ENCODE measurements at regions not wholly inside any gene's neighbourhood (a gene's known extent, or its start where the extent isn't known, plus 50 kb on each side); places are given as distances from the start of the nearest gene placed in this dataset.

DNA sequence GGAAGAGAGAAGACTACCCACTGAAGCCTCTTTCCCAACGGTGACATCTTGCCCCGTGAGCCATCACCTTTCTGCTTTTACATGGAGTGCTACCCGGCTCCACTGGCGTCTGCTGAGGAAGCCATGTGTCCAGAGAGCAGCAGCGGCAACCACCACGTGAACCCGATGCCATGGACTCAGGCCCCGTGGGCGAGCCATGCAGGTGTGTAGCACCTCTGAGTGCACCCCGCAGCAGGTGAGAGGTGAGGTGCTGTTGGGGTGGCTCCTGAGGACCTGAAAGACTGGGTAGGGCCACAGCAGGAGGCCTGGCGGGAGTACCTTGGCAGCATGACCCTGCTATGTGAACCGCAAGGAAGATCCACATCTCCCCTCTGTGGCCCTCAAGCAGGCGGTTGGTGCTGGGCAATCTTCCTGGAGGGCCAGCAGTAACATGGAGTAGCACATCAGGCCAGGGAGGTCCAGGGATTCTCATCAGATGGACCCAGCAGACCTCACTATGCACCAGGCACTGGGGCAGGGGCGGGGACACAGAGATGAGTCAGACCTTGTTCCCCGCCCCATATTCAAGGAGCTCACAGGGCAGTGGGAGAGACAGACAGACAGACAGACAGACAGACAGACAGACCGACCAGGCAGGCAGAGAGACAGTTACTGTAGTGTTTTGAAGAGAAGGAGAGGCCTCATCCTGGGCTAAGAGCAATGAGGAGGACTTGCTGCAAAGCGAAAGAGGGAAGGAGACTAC, 129.6 kb downstream of the PAPOLA start:
- no peaks in the 10 kb centered on the region for H3K9me3 ChIP-seq
- intact Hi-C loops (cut with DNase I): no loop called here
- TF ChIP-seq CTCF (IDR thresholded peaks at IDR 0.05): no peak
- no peak for TF ChIP-seq POLR2A (IDR thresholded peaks at IDR 0.05)

DNA sequence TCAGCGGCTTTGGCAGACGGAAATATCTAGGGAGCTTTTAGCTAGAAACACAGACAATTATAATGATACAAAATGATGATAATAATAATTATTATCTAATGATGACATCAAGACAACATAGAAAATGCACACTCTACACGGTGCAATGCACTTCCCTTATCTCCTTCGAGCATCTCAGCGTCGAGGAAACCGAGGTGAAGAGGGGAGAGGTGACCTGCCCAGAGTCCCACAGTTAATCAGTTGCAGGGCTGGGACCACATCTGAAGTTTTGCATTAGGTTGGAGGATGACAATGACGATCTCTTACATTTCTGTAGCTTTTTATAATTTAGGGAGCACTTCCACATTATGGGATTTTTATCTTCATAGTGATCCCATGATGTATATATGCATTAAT, 130.2 kb downstream of the PAPOLA start:
- no peak for DNase-seq
- no peaks in the 10 kb centered on the region for H3K36me3 ChIP-seq (replicated peaks in 1 of 2; ENCODE audit: insufficient read depth in 1 of 2, low read depth in 2 of 2)
- intact Hi-C loops (cut with DNase I): no loop called here
- TF ChIP-seq CTCF (IDR thresholded peaks at IDR 0.05) (no peak), POLR2A (IDR thresholded peaks at IDR 0.05) (no peak)
- no peak for ATAC-seq
- no peaks in the 10 kb centered on the region for H3K4me1 ChIP-seq
- no peaks in the 10 kb centered on the region for H3K27me3 ChIP-seq
- no peaks in the 10 kb centered on the region for H3K9me3 ChIP-seq
- H3K27ac ChIP-seq: no peak overlapping the region
- no peak overlapping the region for H3K4me3 ChIP-seq
- 60 to 70% methylated on average over 8 of the region's 8 CpGs for whole genome bisulfite sequencing, 2 donors

More for the DNA sequence above, 129.6 kb downstream of the PAPOLA start:
- ATAC-seq: no peak
- 69 to 84% methylated on average over 15 to 17 of the region's 17 CpGs for WGBS, 2 donors
- Histone ChIP-seq H3K4me3 (no peak overlapping the region), H3K27ac (no peak overlapping the region), H3K4me1 (no peaks in the 10 kb centered on the region), H3K27me3 (no peaks in the 10 kb centered on the region), H3K36me3 (replicated peaks in 1 of 2; ENCODE audit: insufficient read depth in 1 of 2, low read depth in 2 of 2) (no peaks in the 10 kb centered on the region)
- DNase-seq: no peak

DNA sequence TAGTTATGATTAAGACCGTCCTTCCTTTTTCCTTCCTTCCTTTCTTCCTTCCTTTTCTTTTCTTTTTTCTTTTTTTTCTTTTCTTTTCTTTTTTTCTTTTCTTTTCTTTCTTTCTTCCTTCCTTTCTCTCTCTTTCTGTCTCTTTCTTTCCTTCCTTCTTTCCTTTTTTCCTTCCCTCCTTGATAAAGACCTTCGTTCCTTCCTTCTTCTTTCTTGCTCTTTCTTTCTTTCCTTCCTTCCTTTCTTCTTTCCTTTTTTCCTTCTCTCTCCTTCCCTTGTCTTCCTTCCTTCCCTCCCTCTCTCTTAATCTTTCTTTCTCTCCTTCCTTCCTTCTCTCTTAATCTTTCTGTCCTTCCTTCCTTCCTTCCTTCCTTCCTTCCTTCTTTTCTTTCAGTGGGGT, 130.9 kb downstream of the PAPOLA start:
- Histone ChIP-seq H3K27me3 (no peaks in the 10 kb centered on the region), H3K4me1 (no peaks in the 10 kb centered on the region), H3K36me3 (replicated peaks in 1 of 2; ENCODE audit: insufficient read depth in 1 of 2, low read depth in 2 of 2) (no peaks in the 10 kb centered on the region), H3K27ac (no peak overlapping the region), H3K9me3 (no peaks in the 10 kb centered on the region), H3K4me3 (no peak overlapping the region)
- 57 to 62% methylated on average over 2 of the region's 2 CpGs for WGBS, 2 donors
- intact Hi-C loops (cut with DNase I): no loop called here
- TF ChIP-seq CTCF (IDR thresholded peaks at IDR 0.05): no peak
- TF ChIP-seq POLR2A (IDR thresholded peaks at IDR 0.05): no peak
- DNase-seq: no peak
- ATAC-seq: no peak

DNA sequence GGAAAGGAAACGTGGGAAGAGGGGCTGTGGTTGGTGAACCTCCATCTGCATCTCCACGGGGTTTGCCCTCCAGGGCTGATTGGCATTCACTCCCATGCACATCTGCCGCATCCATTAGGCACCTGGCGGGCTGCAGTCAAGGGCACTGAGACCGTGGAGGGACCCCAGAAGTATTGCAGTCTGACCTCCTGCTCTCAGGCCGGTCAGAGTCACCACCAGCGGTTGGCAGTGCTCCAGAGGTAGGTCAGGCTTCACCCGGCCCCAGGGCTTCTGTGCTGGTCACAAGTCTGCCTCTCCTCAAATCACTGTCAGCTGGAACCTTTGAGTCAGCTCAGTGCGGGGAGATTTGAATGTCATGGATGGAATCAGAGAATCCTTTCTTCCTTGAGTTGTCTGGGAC, 132.3 kb downstream of the PAPOLA start:
- Histone ChIP-seq H3K27me3 (no peaks in the 10 kb centered on the region), H3K9me3 (no peaks in the 10 kb centered on the region), H3K27ac (no peak overlapping the region), H3K4me3 (no peak overlapping the region), H3K36me3 (replicated peaks in 1 of 2; ENCODE audit: insufficient read depth in 1 of 2, low read depth in 2 of 2) (no peaks in the 10 kb centered on the region), H3K4me1 (no peaks in the 10 kb centered on the region)
- intact Hi-C loops (cut with DNase I): no loop called here
- WGBS, 2 donors: 67 to 85% methylated on average over 6 to 9 of the region's 9 CpGs
- ATAC-seq: no peak
- TF ChIP-seq POLR2A (IDR thresholded peaks at IDR 0.05): no peak
- TF ChIP-seq CTCF (IDR thresholded peaks at IDR 0.05): no peak
- no peak for DNase-seq

GRCh38 chr14:96634896-96635295, 132.7 kb downstream of the PAPOLA start:
- ATAC-seq (no peak), DNase-seq (no peak)
- TF ChIP-seq POLR2A (IDR thresholded peaks at IDR 0.05) (no peak), CTCF (IDR thresholded peaks at IDR 0.05) (no peak)
- intact Hi-C loops (cut with DNase I): no loop called here
- 66 to 69% methylated on average over 5 of the region's 5 CpGs for WGBS, 2 donors
- no peaks in the 10 kb centered on the region for H3K36me3 ChIP-seq (replicated peaks in 1 of 2; ENCODE audit: insufficient read depth in 1 of 2, low read depth in 2 of 2)
- H3K4me1 ChIP-seq: no peaks in the 10 kb centered on the region
- no peak overlapping the region for H3K4me3 ChIP-seq
- H3K9me3 ChIP-seq: no peaks in the 10 kb centered on the region
- no peak overlapping the region for H3K27ac ChIP-seq
- H3K27me3 ChIP-seq: no peaks in the 10 kb centered on the region

All from body of pancreas (tissue), 4 donors.